ENCODE measurements at regions not wholly inside any gene's neighbourhood (a gene's known extent, or its start where the extent isn't known, plus 50 kb on each side); places are given as distances from the start of the nearest gene placed in this dataset.

- TF ChIP-seq CTCF (IDR thresholded peaks at IDR 0.05) (no peak), POLR2A (IDR thresholded peaks at IDR 0.05) (no peak)
These were observed 216.6 kb downstream of the ATG4C start for GRCh38 chr1:63000508-63000907.
